ENCODE measurements at regions not wholly inside any gene's neighbourhood (a gene's known extent, or its start where the extent isn't known, plus 50 kb on each side); places are given as distances from the start of the nearest gene placed in this dataset.

GRCh38 chr9:99720455-99721050 is 101.1 kb upstream of the NR4A3 start:
- H3K79me1 ChIP-seq (ENCODE audit: low read depth, low read length) = no peaks in the 10 kb centered on the region
- ChIA-PET POLR2A (ENCODE audit: partially characterized antibody) (no interaction called here), CTCF (ENCODE audit: partially characterized antibody) (interaction anchor here (0.7 to 1.3 kb wide), 2 partner anchors 10 to 29 kb away, joined by 3 to 4 read pairs; no protein-coding TSS in a partner anchor)
- H3K4me2 ChIP-seq (ENCODE audit: insufficient read depth in 1 of 2, low read depth in 2 of 2, low read length in 2 of 2) = no peak overlapping the region
- no peak overlapping the region for H2BK5ac ChIP-seq (ENCODE audit: low read depth, low read length)
- no peak overlapping the region for H3K4ac ChIP-seq (replicated peaks; ENCODE audit: insufficient read length, low read depth, low read length)
- H2BK12ac ChIP-seq (ENCODE audit: low read depth, low read length) = no peak overlapping the region
- no peak overlapping the region for H2BK120ac ChIP-seq (replicated peaks; ENCODE audit: low read depth, low read length)
- no peak overlapping the region for H4K91ac ChIP-seq (replicated peaks; ENCODE audit: insufficient read length, low read length)
- H3K27ac ChIP-seq (ENCODE audit: low read depth, low read length) = no peak overlapping the region
- H3K56ac ChIP-seq (replicated peaks; ENCODE audit: insufficient read length, low read depth, low read length) = no peak overlapping the region
- peaks cover 3 to 6% (median 5%) of the 10 kb centered on the region in 4 experiments; a peak in 4 of 7 replicates for H3K4me1 ChIP-seq (replicated peaks in 1 of 4; ENCODE audit: control insufficient read depth in 3 of 4, insufficient read depth in 4 of 4, low read length in 3 of 4)
- H3K18ac ChIP-seq (ENCODE audit: extremely low read depth, low read length) = no peak overlapping the region
- no peaks in the 10 kb centered on the region for H3K79me2 ChIP-seq (ENCODE audit: control insufficient read depth in 1 of 2, insufficient read depth in 2 of 2, low read length in 2 of 2)
- no peak overlapping the region for H2AK5ac ChIP-seq (ENCODE audit: low read depth, low read length)
- no peaks in the 10 kb centered on the region for H3K27me3 ChIP-seq (replicated peaks in 1 of 4; ENCODE audit: control insufficient read depth in 3 of 4, extremely low read depth in 1 of 4, insufficient read depth in 3 of 4, low read length in 3 of 4)
- no peak overlapping the region for H2BK20ac ChIP-seq (ENCODE audit: low read length)
- no peak overlapping the region for H4K8ac ChIP-seq (ENCODE audit: extremely low read depth, insufficient read depth, low read length)
- H3K36me3 ChIP-seq (ENCODE audit: control insufficient read depth in 2 of 4, insufficient read depth in 4 of 4, low read length in 3 of 4) = no peaks in the 10 kb centered on the region; a peak in 1 of 8 replicates
- peaks cover 0 to 3% of the 10 kb centered on the region in 2 experiments; a peak in 1 of 4 replicates for H3K9me3 ChIP-seq (ENCODE audit: insufficient read depth in 2 of 2, low read depth in 1 of 2, low read length in 1 of 2)
- no peak overlapping the region for H4K5ac ChIP-seq (ENCODE audit: insufficient read length, low read depth, low read length)
- H3K9ac ChIP-seq (replicated peaks in 1 of 4; ENCODE audit: extremely low read depth in 1 of 4, low read depth in 3 of 4, low read length in 3 of 4) = no peak overlapping the region
- DNase-seq (ENCODE audit: low read depth in 1 of 2, low spot score in 2 of 2) (no peak), FAIRE-seq (no peak)
- H3K14ac ChIP-seq (ENCODE audit: insufficient read length) = no peak overlapping the region
- no peak overlapping the region for H2BK15ac ChIP-seq (ENCODE audit: low read length)
- H2AFZ ChIP-seq (ENCODE audit: low read length) = no peak overlapping the region
- no peaks in the 10 kb centered on the region for H4K20me1 ChIP-seq (replicated peaks in 1 of 2; ENCODE audit: control insufficient read depth in 1 of 2, insufficient read depth in 2 of 2, low read length in 2 of 2)
- no peak overlapping the region for H3K23ac ChIP-seq (ENCODE audit: insufficient read length)
- WGBS, 2 experiments (ENCODE audit: extremely low coverage in 1 of 2, insufficient coverage in 1 of 2, insufficient read length in 1 of 2, insufficient replicate concordance in 2 of 2, low coverage in 1 of 2, low lambda C conversion rate in 2 of 2, missing lambda C conversion rate in 1 of 2) = 88% methylated on average over 1 of the region's 1 CpG; no CpG with 5 or more reads in 1 of the 2 experiments
- H3K4me3 ChIP-seq (ENCODE audit: extremely low read depth in 1 of 4, insufficient read depth in 2 of 4, low read depth in 3 of 4, low read length in 4 of 4) = no peak overlapping the region
- H3K23me2 ChIP-seq (ENCODE audit: low read depth, low read length) = no peaks in the 10 kb centered on the region; the same call in 1 of the 2 replicates
- TF ChIP-seq NRF1 (IDR thresholded peaks at IDR 0.05; ENCODE audit: low read depth, low read length) (no peak), ATF2 (IDR thresholded peaks at IDR 0.05; ENCODE audit: low read length) (no peak), KDM4A (IDR thresholded peaks at IDR 0.05; ENCODE audit: low read depth, low read length, severe bottlenecking) (no peak), CBX5 (IDR thresholded peaks at IDR 0.05; ENCODE audit: low read depth, low read length) (no peak), HDAC2 (IDR thresholded peaks at IDR 0.05; ENCODE audit: borderline replicate concordance in 1 of 2, low read depth in 2 of 2, low read length in 2 of 2) (no peak), ASH2L (IDR thresholded peaks at IDR 0.05; ENCODE audit: low read length) (no peak), GABPA (IDR thresholded peaks at IDR 0.05; ENCODE audit: borderline replicate concordance, insufficient read depth, low read length) (no peak), KDM1A (IDR thresholded peaks at IDR 0.05; ENCODE audit: borderline replicate concordance, low read length) (no peak)
